HG02870 (cell line): ENCODE measurements at regions not wholly inside any gene's neighbourhood (a gene's known extent, or its start where the extent isn't known, plus 50 kb on each side); places are given as distances from the start of the nearest gene placed in this dataset.

Experiments used
- ATAC-seq: cut with Tn5 transposase; IDR thresholded peaks from one replicate; pipeline ENCODE4 v1.9.1; 2021; ENCODE audit warnings: mild to moderate bottlenecking, moderate library complexity; ENCODE audit not compliant: unreplicated experiment

- no peak for ATAC-seq
These were observed 175.2 kb downstream of the ZNF330 start for GRCh38 chr4:141395919-141396318.

DNA sequence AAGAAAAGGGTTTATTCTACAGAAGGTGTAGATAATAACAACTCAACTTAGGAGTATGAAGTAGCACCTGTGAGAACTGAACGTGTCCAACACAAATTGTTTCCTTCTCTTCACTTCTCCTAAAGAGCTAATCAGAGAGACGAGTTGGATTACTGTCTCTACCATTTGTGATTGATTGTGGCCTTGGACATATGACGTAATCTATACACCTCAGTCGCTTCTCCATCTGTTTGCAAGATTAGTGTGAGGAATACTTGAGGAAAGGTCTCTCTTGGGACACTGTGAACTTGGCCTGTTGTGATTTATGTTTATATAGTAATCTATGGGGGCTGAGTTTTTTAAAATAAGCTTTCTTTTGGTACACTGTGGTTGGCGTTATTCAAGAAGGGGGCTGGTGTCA, 182.0 kb downstream of the ZNF330 start:
- no peak for ATAC-seq

DNA sequence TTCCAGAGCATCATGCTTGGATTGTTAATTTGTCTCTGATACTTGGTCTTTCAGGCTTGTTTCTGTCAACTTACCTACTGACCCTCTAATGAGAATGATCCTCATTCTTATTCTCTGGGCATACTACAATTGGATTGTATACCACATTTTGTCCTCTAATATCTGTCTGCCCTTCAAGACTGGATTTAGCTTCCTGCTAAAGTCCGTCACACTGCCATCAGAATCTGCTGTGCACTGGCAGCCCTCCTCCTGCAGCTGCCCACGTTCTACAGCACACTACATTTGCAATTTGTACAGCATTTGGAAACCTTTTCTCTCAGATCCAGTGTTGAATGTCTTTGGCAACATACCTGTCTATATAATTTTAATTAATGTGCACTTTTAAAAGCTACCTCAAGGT, 183.1 kb downstream of the ZNF330 start:
- no peak for ATAC-seq

- no peak for ATAC-seq
These were observed 185.5 kb downstream of the ZNF330 start for GRCh38 chr4:141406237-141406636.

DNA sequence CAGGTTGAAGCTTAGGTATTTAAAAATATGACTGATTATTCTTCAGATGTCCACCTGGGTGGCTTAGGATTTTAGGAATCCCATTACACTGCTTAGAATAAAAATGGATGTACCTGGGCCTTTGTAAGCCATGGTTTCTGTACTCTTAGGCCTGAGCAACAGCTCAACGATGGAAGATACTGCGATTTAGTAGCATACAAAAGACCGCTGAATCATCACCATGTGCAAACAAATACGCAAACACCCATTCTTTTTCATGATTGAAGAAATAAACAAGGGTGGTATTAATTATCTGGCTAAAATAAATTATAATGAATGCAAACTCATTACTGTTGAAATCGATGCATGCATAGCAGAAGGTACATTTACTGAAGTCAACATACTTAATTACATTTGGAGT, 188.9 kb downstream of the ZNF330 start:
- ATAC-seq: no peak

- no peak for ATAC-seq
These were observed 190.1 kb downstream of the ZNF330 start for GRCh38 chr4:141410839-141411238.

DNA sequence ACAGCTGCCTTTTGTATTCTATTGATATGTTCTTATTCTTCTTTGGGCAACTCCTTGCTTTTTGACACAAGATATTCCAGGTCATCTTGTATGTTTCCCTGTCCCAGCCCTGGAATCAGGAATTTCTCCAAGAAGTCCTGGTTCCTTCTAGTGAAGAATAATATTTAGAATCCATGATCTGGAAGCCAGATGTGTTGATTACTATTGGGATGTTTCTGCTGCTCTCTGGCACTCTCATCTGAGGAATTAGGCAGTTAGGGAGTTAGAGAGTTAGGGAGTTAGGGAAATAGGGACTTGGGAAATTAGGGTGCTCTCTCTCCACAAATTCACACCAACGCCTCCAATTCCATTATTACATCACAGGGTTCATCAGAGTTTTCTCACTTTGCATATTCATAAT, 191.2 kb downstream of the ZNF330 start:
- no peak for ATAC-seq

DNA sequence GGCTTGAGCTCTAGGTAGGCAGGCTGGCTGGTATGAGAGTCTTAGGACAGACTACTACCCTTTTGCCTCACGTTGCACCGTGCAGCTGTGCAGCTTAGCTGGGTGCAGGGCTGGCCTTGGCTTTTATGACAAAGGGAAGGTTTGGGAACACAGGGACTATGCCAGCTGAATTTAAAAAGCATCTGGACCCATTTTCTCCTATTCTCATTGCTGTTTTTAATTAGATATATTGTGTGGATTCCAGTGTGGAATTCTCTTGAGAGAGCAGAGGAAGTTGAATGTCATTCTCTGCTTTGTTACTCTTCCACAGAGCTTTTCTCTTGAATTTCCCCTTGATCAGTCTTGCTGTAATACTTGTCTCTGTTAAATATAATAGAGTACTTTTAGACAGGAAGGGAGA, 192.7 kb downstream of the ZNF330 start:
- ATAC-seq: no peak

DNA sequence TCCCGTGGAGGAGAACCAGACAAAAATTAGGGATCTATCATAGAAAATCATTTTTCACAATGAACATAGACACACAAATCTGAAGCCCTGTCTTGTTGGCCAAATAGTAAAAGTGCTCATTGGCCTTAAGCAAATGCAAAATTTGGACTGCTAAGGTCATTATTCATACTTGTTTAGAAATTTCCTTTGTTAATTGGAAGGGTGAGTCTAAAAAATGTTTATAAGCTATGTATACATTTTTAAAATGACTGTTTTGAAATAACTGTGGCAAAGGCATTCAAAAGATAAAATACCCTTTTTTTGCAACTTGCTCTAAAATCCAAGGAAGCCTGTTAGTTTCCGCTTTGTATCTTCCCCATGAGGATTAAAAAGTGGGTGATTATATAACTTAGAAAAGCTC, 195.0 kb downstream of the ZNF330 start:
- no peak for ATAC-seq

GRCh38 chr4:141416219-141416618, 195.5 kb downstream of the ZNF330 start:
- no peak for ATAC-seq

GRCh38 chr4:141416677-141417363, 196.1 kb downstream of the ZNF330 start:
- ATAC-seq: no peak

DNA sequence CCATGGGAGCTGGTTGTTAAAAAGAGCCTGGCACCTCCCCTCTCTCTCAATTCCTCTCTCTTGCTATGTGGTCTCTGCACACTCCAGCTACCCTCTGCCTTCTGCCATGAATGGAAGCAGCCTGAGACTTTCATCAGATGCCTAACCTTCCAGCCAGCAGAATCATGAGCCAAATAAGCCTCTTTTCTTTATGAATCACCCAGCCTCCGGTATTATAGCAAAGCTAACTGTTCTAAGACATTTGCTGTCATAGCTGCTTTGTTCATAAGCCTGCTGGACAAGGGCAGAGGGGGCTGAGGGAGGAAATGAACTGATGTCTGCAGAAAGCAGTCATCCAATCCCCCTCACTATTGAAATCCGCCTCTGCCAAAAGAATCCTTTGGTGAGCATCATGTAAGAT, 196.7 kb downstream of the ZNF330 start:
- ATAC-seq: no peak

- ATAC-seq: no peak
These were observed 204.4 kb downstream of the ZNF330 start for GRCh38 chr4:141425124-141425523.

DNA sequence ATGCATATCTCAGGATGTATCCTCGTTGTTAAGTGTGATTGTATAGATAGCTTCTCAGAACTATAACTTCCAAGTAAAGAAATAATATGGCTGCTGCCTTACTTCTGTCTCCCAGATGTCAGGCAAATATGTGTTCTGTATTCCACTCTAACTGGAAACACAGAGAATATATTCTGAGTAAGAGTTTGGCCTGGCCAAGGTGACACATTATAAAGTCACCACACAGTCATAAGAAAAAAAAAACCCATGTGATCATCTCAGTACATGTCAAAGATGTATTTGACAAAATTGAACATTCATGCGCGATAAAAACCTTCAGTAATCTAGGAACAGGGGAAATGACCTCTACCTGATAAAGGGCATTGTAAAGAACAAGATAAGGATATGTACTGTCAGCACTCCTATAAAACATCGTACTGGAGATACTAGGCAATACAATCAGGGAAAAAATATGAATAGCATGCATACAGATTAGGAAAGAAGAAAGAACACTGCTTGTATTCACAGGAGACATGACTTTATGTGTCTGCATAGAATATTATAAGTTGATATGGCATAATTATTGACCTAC, 207.1 kb downstream of the ZNF330 start:
- no peak for ATAC-seq

DNA sequence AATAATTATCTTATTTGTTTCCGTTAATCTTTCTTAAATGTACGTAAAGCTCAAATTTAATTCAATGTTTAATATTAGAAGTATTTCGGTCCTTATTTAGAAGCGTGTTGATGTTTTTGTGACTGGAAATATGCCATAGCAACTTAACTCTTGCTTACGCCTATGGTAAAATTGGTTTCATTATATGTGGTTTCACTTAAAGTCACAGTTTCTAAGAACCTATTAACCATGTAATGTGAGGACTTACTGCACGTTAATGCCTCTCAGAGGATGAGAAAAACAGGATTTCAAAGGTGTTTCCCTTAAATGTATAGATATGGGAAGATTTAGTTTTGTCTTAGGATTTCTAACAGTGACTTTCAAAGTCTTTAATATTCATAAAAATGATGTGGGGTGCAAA, 206.4 kb upstream of the IL15 start:
- no peak for ATAC-seq

DNA sequence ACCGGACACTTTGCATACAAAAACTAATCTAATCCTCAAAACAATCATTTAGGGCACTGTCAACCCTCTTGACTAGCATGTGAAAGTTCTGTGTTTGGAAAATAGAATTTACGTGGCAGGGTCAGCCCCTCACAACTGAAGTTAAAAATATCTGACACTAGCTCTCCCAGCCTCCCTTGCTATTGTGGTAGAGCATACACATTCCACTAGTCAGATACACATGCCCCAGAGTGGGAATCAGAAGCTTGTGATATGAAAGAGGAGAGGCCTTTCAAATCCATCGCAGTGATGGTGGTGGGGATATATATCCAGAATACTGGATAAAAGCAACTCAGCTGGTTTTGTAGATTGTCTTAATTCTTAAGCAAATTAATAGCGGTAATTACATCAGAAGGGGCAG, 205.7 kb upstream of the IL15 start:
- ATAC-seq: no peak

DNA sequence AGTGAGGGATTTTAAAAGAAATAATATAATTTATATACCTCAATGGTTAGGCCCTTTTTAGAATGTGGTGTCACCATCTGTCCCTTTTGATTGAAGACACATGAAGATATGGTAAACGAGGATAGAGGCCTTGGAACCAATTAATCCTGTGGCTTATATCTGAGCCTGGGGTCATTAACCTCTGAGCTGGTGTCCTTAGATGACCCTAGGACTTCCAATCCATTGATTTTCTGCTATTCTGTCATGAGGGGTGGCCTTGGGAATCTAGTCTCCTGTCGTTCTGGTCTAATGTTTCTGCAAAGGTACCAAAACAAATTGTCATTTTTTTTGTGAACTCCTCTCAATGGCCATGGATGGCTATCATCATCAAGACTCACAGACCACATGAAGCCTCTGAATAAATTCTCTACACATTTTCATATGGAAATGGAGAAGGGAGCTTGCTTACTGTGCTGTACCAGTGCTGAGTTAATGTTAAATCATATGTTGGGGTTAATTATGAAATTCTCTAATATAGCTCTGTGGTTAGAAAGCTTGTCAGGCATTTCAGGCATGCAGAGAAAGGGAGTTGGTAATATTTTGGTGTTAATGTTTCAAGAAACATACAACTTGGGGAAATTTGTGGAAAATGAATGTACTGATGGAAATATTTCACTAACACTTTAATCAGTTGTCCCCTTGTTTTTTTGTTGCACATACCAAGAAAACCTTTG, 204.2 kb upstream of the IL15 start:
- no peak for ATAC-seq

- no peak for ATAC-seq
These were observed 200.7 kb upstream of the IL15 start for GRCh38 chr4:141435446-141436225.

DNA sequence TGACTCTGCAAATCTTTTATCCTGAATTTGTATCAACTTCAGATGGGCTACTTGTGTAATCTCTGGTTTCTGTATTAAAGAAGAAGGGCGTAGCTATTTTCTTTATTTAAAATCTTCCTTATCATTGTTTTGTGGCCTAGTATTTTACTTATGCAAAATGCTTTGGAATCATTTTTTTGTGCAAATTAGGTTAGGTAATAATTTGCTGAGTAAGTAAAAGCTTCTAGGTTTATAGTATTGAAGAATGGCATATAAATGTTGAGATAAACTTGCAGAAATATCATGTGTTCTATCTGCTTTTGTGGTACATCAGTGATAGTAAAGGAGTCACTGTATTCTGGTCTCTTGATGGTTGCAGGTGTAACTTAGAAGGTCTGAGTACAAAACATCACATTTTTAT, 197.2 kb upstream of the IL15 start:
- ATAC-seq: no peak

DNA sequence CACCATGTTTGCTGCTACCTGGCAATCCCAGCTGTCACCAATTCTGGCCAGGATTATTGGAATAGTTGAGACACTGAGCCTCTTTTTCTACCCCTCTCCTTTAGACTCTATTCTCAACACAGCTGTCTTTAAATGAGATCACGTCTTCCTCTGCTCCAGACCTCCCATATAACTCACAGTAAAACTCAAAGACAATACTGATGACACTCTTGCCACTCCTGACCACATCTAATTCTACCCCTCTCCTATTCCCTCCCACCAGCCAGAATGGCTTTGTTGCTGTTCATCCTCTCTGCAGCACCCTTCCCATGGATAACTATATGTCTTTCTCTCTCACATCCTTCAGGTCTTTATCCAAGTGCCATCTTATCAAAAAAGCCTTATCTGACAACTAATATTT, 188.6 kb upstream of the IL15 start:
- ATAC-seq: no peak

GRCh38 chr4:141448490-141448889, 187.9 kb upstream of the IL15 start:
- no peak for ATAC-seq

DNA sequence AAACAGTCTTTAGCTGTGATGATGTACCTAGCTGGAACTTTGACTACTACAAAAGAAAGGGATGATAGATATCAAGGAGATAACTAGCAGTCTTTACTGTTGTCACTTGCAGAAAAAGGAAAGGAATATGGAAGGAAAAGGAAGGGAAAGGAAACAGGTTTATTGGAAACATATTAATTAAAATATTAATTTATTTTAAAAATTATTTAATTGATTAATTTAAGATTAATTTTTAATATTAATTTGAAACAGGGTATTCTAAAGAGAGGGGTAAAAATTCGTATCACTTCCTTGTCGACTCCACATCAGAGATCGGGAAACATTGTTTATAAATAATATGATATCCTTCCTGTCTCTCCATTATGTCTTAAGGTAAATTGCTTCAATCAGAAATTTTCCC, 186.5 kb upstream of the IL15 start:
- no peak for ATAC-seq
